ENCODE measurements at regions not wholly inside any gene's neighbourhood (a gene's known extent, or its start where the extent isn't known, plus 50 kb on each side); places are given as distances from the start of the nearest gene placed in this dataset.

GRCh38 chr3:182709306-182709705 is 84.0 kb upstream of the ATP11B start:
- Histone ChIP-seq H3K9me3 (ENCODE audit: control insufficient read depth, low read length) (no peaks in the 10 kb centered on the region), H3K36me3 (ENCODE audit: control insufficient read depth, insufficient read depth, low read length) (no peaks in the 10 kb centered on the region)
- WGBS, 2 experiments (ENCODE audit: insufficient coverage in 2 of 2): 84 to 90% methylated on average over 5 to 6 of the region's 6 CpGs

GRCh38 chr3:182710557-182711157 is 82.6 kb upstream of the ATP11B start:
- 44 to 77% methylated on average over 3 of the region's 7 CpGs for WGBS, 2 experiments (ENCODE audit: insufficient coverage in 2 of 2)

More at GRCh38 chr3:182709306-182709705, 84.0 kb upstream of the ATP11B start:
- Histone ChIP-seq H3K4me1 (ENCODE audit: control insufficient read depth, insufficient read depth, low read length, poor library complexity, severe bottlenecking) (no peaks in the 10 kb centered on the region), H3K27ac (ENCODE audit: low read depth, low read length, severe bottlenecking) (no peak overlapping the region), H3K4me3 (ENCODE audit: extremely low read depth, insufficient read depth, low read length, poor library complexity, severe bottlenecking) (no peak overlapping the region)

DNA sequence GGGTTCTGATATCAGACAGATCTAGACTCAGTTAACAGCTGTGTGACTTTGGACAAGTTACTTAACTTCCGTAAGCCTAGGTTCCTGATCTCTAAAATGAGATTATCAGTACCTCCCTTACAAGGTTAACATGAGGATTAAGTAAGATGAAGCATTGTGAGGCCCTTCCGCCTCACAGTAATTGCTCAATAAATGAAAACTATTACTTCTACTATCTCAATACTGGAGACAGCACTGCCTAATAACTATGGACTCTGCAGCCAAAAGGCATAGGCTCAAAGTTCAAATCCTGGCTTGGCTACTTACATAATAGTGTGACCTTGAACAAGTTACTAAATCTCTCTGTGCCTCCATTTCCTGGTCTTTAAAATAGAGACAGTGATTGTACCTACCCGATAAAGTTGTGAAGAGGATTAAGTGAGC is 82.0 kb upstream of the ATP11B start:
- H3K36me3 ChIP-seq (ENCODE audit: control insufficient read depth, insufficient read depth, low read length): no peaks in the 10 kb centered on the region
- no peak overlapping the region for H3K27ac ChIP-seq (ENCODE audit: low read depth, low read length, severe bottlenecking)
- 63 to 100% methylated on average over 1 of the region's 3 CpGs for WGBS, 2 experiments (ENCODE audit: insufficient coverage in 2 of 2)
- no peaks in the 10 kb centered on the region for H3K9me3 ChIP-seq (ENCODE audit: control insufficient read depth, low read length)
- no peak overlapping the region for H3K4me3 ChIP-seq (ENCODE audit: extremely low read depth, insufficient read depth, low read length, poor library complexity, severe bottlenecking)
- H3K4me1 ChIP-seq (ENCODE audit: control insufficient read depth, insufficient read depth, low read length, poor library complexity, severe bottlenecking): no peaks in the 10 kb centered on the region

More at GRCh38 chr3:182710557-182711157, 82.6 kb upstream of the ATP11B start:
- Histone ChIP-seq H3K4me1 (ENCODE audit: control insufficient read depth, insufficient read depth, low read length, poor library complexity, severe bottlenecking) (no peaks in the 10 kb centered on the region), H3K9me3 (ENCODE audit: control insufficient read depth, low read length) (no peaks in the 10 kb centered on the region), H3K27ac (ENCODE audit: low read depth, low read length, severe bottlenecking) (no peak overlapping the region), H3K36me3 (ENCODE audit: control insufficient read depth, insufficient read depth, low read length) (no peaks in the 10 kb centered on the region), H3K4me3 (ENCODE audit: extremely low read depth, insufficient read depth, low read length, poor library complexity, severe bottlenecking) (no peak overlapping the region)

DNA sequence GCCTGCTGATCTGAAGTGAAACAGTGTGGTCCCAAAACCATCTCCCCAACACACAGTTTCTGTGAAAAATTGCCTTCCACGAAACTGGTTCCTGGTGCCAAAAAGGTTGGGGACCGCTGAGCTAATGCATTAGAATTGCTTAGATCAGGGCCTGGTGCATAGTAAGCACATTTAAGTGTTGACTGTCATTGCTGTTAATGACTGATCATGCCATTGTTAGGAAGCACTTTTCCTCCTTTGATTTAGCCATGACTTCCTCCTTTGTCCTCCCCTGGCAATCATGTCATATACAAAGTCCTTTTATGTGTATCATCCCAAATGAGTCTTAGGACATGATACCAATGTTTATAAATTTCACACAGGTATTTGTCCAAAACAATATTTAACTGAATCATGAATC is 81.5 kb upstream of the ATP11B start:
- 86 to 90% methylated on average over 2 of the region's 2 CpGs for WGBS, 2 experiments (ENCODE audit: insufficient coverage in 2 of 2)
- H3K27ac ChIP-seq (ENCODE audit: low read depth, low read length, severe bottlenecking): no peak overlapping the region
- H3K36me3 ChIP-seq (ENCODE audit: control insufficient read depth, insufficient read depth, low read length): no peaks in the 10 kb centered on the region
- H3K9me3 ChIP-seq (ENCODE audit: control insufficient read depth, low read length): no peaks in the 10 kb centered on the region
- H3K4me1 ChIP-seq (ENCODE audit: control insufficient read depth, insufficient read depth, low read length, poor library complexity, severe bottlenecking): no peaks in the 10 kb centered on the region
- H3K4me3 ChIP-seq (ENCODE audit: extremely low read depth, insufficient read depth, low read length, poor library complexity, severe bottlenecking): no peak overlapping the region

GRCh38 chr3:182713111-182713510 is 80.2 kb upstream of the ATP11B start:
- no peaks in the 10 kb centered on the region for H3K9me3 ChIP-seq (ENCODE audit: control insufficient read depth, low read length)
- 100% methylated on average over 1 of the region's 3 CpGs; no CpG with 5 or more reads in 1 of the 2 experiments for WGBS, 2 experiments (ENCODE audit: insufficient coverage in 2 of 2)
- H3K36me3 ChIP-seq (ENCODE audit: control insufficient read depth, insufficient read depth, low read length): no peaks in the 10 kb centered on the region
- H3K4me1 ChIP-seq (ENCODE audit: control insufficient read depth, insufficient read depth, low read length, poor library complexity, severe bottlenecking): peaks cover 4% of the 10 kb centered on the region
- no peak overlapping the region for H3K4me3 ChIP-seq (ENCODE audit: extremely low read depth, insufficient read depth, low read length, poor library complexity, severe bottlenecking)
- H3K27ac ChIP-seq (ENCODE audit: low read depth, low read length, severe bottlenecking): no peak overlapping the region

- Histone ChIP-seq H3K4me3 (ENCODE audit: extremely low read depth, insufficient read depth, low read length, poor library complexity, severe bottlenecking) (no peak overlapping the region), H3K36me3 (ENCODE audit: control insufficient read depth, insufficient read depth, low read length) (no peaks in the 10 kb centered on the region), H3K9me3 (ENCODE audit: control insufficient read depth, low read length) (no peaks in the 10 kb centered on the region), H3K27ac (ENCODE audit: low read depth, low read length, severe bottlenecking) (no peak overlapping the region), H3K4me1 (ENCODE audit: control insufficient read depth, insufficient read depth, low read length, poor library complexity, severe bottlenecking) (peaks cover 4% of the 10 kb centered on the region)
- WGBS, 2 experiments (ENCODE audit: insufficient coverage in 2 of 2): 40% methylated on average over 1 of the region's 4 CpGs; no CpG with 5 or more reads in 1 of the 2 experiments
Measured at GRCh38 chr3:182713743-182714517, 79.4 kb upstream of the ATP11B start.

DNA sequence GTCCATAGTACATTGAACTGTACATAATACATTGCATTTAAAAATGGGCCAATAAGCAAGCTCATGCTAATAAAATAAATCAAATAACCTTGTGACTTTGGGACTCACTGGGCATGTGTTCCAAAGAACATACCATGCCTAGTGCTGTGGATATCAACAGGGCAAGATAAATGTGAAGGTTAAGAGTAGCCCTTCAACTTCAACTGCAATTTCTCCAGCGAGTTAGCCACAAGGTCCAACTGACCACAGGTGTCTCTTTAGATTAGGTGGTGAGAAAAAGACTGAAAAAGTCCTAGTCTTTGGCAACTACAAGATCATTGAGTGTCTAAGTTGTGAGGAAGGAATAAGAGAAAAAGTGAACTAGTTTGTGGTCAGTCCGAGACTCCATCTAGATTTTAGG is 78.3 kb upstream of the ATP11B start:
- no peak overlapping the region for H3K27ac ChIP-seq (ENCODE audit: low read depth, low read length, severe bottlenecking)
- no peak overlapping the region for H3K4me3 ChIP-seq (ENCODE audit: extremely low read depth, insufficient read depth, low read length, poor library complexity, severe bottlenecking)
- H3K4me1 ChIP-seq (ENCODE audit: control insufficient read depth, insufficient read depth, low read length, poor library complexity, severe bottlenecking): peaks cover 4% of the 10 kb centered on the region
- no peaks in the 10 kb centered on the region for H3K36me3 ChIP-seq (ENCODE audit: control insufficient read depth, insufficient read depth, low read length)
- H3K9me3 ChIP-seq (ENCODE audit: control insufficient read depth, low read length): no peaks in the 10 kb centered on the region
- 89 to 90% methylated on average over 1 to 2 of the region's 2 CpGs for WGBS, 2 experiments (ENCODE audit: insufficient coverage in 2 of 2)

DNA sequence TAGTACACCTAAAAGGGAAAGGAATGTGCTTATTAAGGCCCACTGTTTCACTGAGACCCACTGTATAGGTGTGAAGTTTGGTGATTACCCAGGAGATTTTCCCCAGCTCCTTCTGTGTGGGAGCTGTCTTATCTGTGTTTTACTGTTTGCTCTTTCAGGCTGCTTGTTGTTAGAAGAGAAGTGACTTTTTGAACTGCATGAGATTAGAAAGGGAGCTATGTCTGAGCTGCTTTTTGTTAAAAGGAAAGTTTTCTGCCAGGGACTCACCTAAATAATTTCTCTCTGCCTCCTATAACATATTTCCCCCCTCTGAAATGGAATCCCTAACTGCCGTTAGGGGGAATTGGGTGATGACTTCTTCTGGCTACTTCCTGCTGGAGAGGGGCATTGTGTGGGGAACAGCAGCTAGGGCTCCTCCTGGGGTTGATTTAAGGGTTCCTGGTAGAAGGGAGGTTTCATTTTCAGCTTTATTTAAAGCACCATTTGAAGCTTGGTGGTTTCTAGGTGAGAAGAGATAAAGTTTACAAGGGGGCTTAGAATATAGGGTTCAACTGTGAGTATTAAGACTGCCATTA is 77.1 kb upstream of the ATP11B start:
- Histone ChIP-seq H3K4me3 (ENCODE audit: extremely low read depth, insufficient read depth, low read length, poor library complexity, severe bottlenecking) (no peak overlapping the region), H3K36me3 (ENCODE audit: control insufficient read depth, insufficient read depth, low read length) (no peaks in the 10 kb centered on the region), H3K27ac (ENCODE audit: low read depth, low read length, severe bottlenecking) (no peak overlapping the region), H3K9me3 (ENCODE audit: control insufficient read depth, low read length) (no peaks in the 10 kb centered on the region), H3K4me1 (ENCODE audit: control insufficient read depth, insufficient read depth, low read length, poor library complexity, severe bottlenecking) (peaks cover 4% of the 10 kb centered on the region)
- 20% methylated on average over 1 of the region's 1 CpG; no CpG with 5 or more reads in 1 of the 2 experiments for WGBS, 2 experiments (ENCODE audit: insufficient coverage in 2 of 2)

DNA sequence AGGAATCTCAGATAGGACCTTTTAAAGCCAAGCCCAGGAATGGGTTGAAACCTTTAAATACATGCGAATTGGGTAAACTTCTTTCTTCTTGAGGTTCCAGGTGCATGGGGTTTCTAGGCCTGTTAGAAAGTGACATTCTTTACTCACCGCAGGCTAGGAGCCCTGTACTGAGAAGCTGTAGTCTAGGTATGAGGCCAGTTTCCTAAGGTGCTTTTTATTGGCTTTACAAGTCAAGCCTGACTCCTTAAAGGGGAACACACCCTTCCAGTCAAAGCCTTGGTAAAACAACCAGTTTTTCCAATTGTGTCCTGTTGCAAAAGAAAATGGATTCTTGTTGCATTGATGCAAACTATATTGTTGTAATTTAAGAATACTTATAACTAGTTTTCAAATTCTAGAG is 76.1 kb upstream of the ATP11B start:
- Histone ChIP-seq H3K9me3 (ENCODE audit: control insufficient read depth, low read length) (no peaks in the 10 kb centered on the region), H3K27ac (ENCODE audit: low read depth, low read length, severe bottlenecking) (no peak overlapping the region), H3K4me1 (ENCODE audit: control insufficient read depth, insufficient read depth, low read length, poor library complexity, severe bottlenecking) (peaks cover 4% of the 10 kb centered on the region), H3K36me3 (ENCODE audit: control insufficient read depth, insufficient read depth, low read length) (no peaks in the 10 kb centered on the region), H3K4me3 (ENCODE audit: extremely low read depth, insufficient read depth, low read length, poor library complexity, severe bottlenecking) (no peak overlapping the region)
- 67% methylated on average over 1 of the region's 2 CpGs; no CpG with 5 or more reads in 1 of the 2 experiments for WGBS, 2 experiments (ENCODE audit: insufficient coverage in 2 of 2)

- Histone ChIP-seq H3K4me3 (ENCODE audit: extremely low read depth, insufficient read depth, low read length, poor library complexity, severe bottlenecking) (no peak overlapping the region), H3K4me1 (ENCODE audit: control insufficient read depth, insufficient read depth, low read length, poor library complexity, severe bottlenecking) (peaks cover 15% of the 10 kb centered on the region), H3K9me3 (ENCODE audit: control insufficient read depth, low read length) (no peaks in the 10 kb centered on the region), H3K36me3 (ENCODE audit: control insufficient read depth, insufficient read depth, low read length) (no peaks in the 10 kb centered on the region), H3K27ac (ENCODE audit: low read depth, low read length, severe bottlenecking) (no peak overlapping the region)
- 91 to 94% methylated on average over 4 to 6 of the region's 6 CpGs for WGBS, 2 experiments (ENCODE audit: insufficient coverage in 2 of 2)
Measured at GRCh38 chr3:182722907-182723306, 70.4 kb upstream of the ATP11B start.

Measured in mesodermal cell (in vitro differentiated cells).